ENCODE measurements at regions not wholly inside any gene's neighbourhood (a gene's known extent, or its start where the extent isn't known, plus 50 kb on each side); places are given as distances from the start of the nearest gene placed in this dataset.

- TF ChIP-seq CTCF (IDR thresholded peaks at IDR 0.05) (no peak), ZFX (IDR thresholded peaks at IDR 0.05; ENCODE audit: borderline replicate concordance) (no peak)
These were observed 405.8 kb downstream of the FGF9 start for GRCh38 chr13:22076658-22077057.

Data from 22Rv1 (cell line).